ENCODE measurements at regions not wholly inside any gene's neighbourhood (a gene's known extent, or its start where the extent isn't known, plus 50 kb on each side); places are given as distances from the start of the nearest gene placed in this dataset.
"Not testable (repeated sequence)": the region's sequence is repeated elsewhere in the genome, so short reads cannot be mapped to it uniquely, and the experiment has no call there.

DNA sequence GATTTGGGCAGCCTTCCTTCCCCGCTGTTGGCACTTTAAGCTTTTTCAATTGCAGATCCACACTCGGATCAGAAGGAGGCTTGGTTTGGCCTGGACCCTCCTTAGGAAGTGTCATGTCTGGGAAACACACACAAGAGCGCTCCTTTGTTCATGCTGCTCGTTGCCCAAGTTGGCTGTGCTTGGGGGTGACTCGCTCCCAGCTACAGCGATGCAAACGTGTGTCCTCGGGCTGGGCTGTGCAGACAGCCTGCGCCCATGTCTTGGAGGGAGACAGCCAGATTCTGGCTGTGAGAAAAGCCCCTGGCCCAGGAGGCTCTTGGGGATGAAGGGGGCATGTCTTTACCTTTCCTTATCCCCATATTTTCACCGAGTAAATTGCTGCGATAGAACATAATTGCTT, 665.6 kb upstream of the EEF2KMT start:
- CTCF ChIA-PET, result no interaction called here
- POLR2A ChIA-PET, result no interaction called here
- TF ChIP-seq, protein P1, sequence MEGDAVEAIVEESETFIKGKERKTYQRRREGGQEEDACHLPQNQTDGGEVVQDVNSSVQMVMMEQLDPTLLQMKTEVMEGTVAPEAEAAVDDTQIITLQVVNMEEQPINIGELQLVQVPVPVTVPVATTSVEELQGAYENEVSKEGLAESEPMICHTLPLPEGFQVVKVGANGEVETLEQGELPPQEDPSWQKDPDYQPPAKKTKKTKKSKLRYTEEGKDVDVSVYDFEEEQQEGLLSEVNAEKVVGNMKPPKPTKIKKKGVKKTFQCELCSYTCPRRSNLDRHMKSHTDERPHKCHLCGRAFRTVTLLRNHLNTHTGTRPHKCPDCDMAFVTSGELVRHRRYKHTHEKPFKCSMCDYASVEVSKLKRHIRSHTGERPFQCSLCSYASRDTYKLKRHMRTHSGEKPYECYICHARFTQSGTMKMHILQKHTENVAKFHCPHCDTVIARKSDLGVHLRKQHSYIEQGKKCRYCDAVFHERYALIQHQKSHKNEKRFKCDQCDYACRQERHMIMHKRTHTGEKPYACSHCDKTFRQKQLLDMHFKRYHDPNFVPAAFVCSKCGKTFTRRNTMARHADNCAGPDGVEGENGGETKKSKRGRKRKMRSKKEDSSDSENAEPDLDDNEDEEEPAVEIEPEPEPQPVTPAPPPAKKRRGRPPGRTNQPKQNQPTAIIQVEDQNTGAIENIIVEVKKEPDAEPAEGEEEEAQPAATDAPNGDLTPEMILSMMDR (IDR thresholded peaks at IDR 0.05; ENCODE audit: control extremely low read depth, extremely low read depth, low read depth, missing control alignments), result no peak
- DNase-seq (ENCODE audit: extremely low spot score), result no peak

DNA sequence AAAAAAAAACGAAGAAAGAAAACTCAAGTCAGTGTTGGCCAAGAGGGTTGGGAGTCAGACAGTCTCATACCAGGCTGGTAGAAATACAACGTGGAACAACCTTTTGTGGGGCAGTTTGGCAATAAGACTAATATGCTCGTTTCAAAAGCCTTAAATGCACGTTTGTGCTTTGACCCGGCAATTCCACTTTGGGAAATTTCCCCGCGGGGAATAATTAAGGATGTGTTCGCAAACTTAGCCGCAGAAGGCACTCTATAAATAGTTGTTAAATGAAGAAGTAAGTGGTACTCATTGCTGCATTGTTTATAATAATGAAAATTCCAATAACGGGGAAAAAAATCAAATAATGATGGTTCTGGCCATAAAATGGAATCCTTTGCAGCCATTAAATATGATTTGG, 664.8 kb upstream of the EEF2KMT start:
- no peak for DNase-seq (ENCODE audit: extremely low spot score)
- TF ChIP-seq, protein P1 (IDR thresholded peaks at IDR 0.05; ENCODE audit: control extremely low read depth, extremely low read depth, low read depth, missing control alignments), result no peak
- CTCF ChIA-PET, result no interaction called here
- POLR2A ChIA-PET, result no interaction called here

DNA sequence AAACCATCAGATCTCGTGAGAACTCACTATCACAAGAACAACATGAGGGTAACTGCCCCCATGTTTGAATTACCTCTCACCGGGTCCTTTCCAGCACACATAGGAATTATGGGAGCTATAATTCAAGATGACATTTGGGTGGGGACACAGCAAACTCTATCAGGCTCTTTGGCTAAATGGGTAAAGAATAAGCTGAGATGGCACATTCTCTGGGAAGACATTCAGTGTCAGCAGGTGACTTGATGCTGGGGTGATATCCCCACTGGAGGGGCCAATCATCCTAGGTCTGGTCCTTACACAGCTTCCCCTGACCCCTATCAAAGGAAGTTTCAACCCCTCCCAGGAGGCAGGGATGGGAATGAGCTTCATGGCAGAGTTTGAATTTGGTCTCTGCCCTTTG, 664.0 kb upstream of the EEF2KMT start:
- TF ChIP-seq, protein P1 (IDR thresholded peaks at IDR 0.05; ENCODE audit: control extremely low read depth, extremely low read depth, low read depth, missing control alignments), result no peak
- ChIA-PET POLR2A (no interaction called here), CTCF (no interaction called here)
- no peak for DNase-seq (ENCODE audit: extremely low spot score)

DNA sequence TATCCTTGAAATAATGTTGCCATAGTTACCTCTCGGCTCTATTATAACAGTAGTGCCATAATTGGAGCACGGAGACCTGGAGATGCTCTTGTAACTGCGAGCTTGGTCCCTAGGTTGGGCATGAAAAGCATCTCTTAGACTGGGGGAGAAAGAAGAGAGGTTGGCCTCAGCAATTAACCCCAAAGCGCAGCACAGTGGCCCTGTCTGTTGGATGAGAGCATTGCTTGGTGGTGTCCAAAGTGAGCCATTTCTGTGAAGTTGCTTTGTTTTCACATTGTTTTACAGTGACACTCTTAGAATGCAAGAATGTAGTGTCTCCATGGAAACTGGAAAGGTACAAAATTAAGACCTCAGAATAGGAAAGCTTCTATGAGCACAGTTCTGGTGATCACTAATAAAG, 660.7 kb upstream of the EEF2KMT start:
- POLR2A ChIA-PET, result no interaction called here
- DNase-seq (ENCODE audit: extremely low spot score), result no peak
- TF ChIP-seq, protein P1 (IDR thresholded peaks at IDR 0.05; ENCODE audit: control extremely low read depth, extremely low read depth, low read depth, missing control alignments), result no peak
- CTCF ChIA-PET, result no interaction called here

DNA sequence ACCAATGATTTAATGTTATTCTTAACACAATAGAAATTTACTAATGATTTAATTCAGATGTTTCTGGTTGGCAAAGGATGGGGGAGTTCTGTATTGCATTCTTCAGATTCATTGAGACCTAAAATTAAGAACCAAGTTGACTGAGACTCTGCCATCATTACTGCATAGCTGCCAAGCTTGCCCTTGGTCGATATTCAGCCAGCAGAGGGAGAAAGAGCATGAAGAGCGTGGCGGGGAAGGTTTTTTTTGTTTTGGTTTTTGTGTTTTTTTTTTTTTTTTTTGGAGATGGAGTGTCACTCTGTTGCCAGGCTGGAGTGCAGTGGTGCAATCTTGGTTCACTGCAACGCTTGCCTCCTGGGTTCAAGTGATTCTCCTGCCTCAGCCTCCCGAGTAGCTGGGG, 659.4 kb upstream of the EEF2KMT start:
- ChIA-PET POLR2A (no interaction called here), CTCF (no interaction called here)
- no peak for DNase-seq (ENCODE audit: extremely low spot score)
- TF ChIP-seq, protein P1 (IDR thresholded peaks at IDR 0.05; ENCODE audit: control extremely low read depth, extremely low read depth, low read depth, missing control alignments), result no peak

DNA sequence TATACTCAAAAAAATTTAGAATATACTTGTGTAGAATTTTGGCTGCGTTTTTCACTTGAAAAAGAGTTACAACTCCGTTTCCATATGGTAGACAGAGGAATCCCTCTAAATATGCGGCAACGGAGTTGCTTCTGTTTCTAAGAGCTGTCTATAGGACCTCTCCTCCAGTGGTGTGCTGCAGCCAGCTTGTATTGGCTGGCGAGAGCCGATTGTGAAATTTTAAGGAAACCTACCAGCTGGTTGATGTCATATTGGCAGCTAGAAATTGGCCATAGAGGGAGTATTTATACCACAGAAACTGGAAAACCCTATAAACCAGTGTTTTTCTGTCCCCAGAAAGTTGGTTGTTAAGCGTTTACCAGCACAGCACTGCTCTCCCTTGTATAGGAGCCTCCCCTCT, 655.8 kb upstream of the EEF2KMT start:
- ChIA-PET POLR2A (no interaction called here), CTCF (no interaction called here)
- TF ChIP-seq, protein P1 (IDR thresholded peaks at IDR 0.05; ENCODE audit: control extremely low read depth, extremely low read depth, low read depth, missing control alignments), result no peak
- DNase-seq (ENCODE audit: extremely low spot score), result no peak

DNA sequence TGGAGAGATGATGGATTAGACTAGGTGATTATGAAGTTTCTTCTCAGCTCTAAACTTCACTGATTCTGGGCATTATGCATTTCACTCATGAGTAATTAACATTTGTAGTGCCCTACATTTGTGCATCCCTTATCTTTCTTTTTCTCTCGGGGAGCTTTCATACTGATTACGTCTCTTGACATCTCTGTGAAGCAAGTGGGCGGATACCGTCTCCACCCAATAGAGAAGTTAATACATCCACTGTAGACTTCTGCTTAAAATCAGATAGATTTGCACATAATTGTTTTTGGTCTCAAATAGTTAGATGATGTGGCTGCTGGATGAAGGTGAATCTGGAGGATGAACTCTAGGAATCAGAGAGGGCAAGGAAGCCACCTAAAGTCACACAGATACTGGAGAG, 653.6 kb upstream of the EEF2KMT start:
- CTCF ChIA-PET, result no interaction called here
- POLR2A ChIA-PET, result no interaction called here
- TF ChIP-seq, protein P1 (IDR thresholded peaks at IDR 0.05; ENCODE audit: control extremely low read depth, extremely low read depth, low read depth, missing control alignments), result no peak
- DNase-seq (ENCODE audit: extremely low spot score), result no peak

DNA sequence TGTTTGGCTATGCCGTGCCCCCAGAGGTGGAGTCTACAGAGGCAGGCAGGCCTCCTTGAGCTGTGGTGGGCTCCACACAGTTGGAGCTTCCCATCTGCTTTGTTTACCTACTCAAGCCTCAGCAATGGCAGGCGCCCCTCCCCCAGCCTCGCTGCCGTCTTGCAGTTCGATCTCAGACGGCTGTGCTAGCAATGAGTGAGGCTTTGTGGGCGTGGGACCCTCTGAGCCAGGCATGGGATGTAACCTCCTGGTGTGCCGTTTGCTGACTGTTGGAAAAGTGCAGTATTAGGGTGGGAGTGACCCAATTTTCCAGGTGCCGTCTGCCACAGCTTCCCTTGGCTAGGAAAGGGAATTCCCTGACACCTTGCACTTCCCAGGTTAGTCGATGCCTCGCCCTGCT, 652.8 kb upstream of the EEF2KMT start:
- DNase-seq (ENCODE audit: extremely low spot score); POLR2A ChIA-PET; CTCF ChIA-PET: not testable (repeated sequence)
